ENCODE measurements at regions not wholly inside any gene's neighbourhood (a gene's known extent, or its start where the extent isn't known, plus 50 kb on each side); places are given as distances from the start of the nearest gene placed in this dataset.

DNA sequence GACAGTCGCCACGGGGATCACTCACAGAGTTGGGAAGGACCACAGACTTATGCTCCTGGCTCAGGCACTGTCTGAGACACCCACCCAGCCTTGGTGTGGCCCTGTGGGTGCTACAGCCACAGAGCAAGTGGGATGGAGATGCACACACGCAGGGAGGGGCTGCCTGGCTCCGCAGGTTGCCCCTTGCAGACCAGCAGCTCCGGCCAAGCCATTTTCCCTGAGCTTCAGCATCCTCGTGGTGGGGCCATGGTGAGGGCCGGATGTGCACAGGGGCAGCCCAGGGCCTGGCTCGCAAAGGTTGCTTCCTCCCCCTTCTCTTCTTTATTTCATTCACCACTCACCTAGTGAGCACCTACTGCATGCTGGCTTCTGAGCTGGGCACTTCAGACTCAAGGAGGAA lies 55.4 kb upstream of the GRIP2 start:
- Histone ChIP-seq H4K20me1 (ENCODE audit: insufficient read depth, low read length) (no peaks in the 10 kb centered on the region), H3K4me3 (ENCODE audit: insufficient read depth, low read depth, low read length) (no peak overlapping the region), H2BK120ac (ENCODE audit: low read depth, low read length) (no peak overlapping the region), H3K14ac (replicated peaks; ENCODE audit: low read depth, low read length) (no peak overlapping the region), H3K4ac (ENCODE audit: low read depth, low read length) (no peak overlapping the region), H3K18ac (ENCODE audit: low read depth, low read length) (no peak overlapping the region), H3K9ac (ENCODE audit: low read depth, low read length) (no peak overlapping the region), H3K27ac (ENCODE audit: insufficient read depth, low read length) (no peak overlapping the region), H2AFZ (replicated peaks; ENCODE audit: low read length, poor library complexity) (no peak overlapping the region), H3K36me3 (ENCODE audit: control insufficient read depth, insufficient read depth, low read length) (no peaks in the 10 kb centered on the region), H3K4me1 (ENCODE audit: control insufficient read depth, insufficient read depth, low read length) (no peaks in the 10 kb centered on the region), H3K56ac (ENCODE audit: extremely low read depth, insufficient read depth, low read length) (no peak overlapping the region), H4K8ac (ENCODE audit: low read depth in 2 of 2, low read length in 2 of 2) (no peak overlapping the region), H2BK20ac (ENCODE audit: low read depth, low read length) (no peak overlapping the region), H2AK9ac (replicated peaks; ENCODE audit: low read depth, low read length, poor library complexity) (no peak overlapping the region), H3K79me1 (ENCODE audit: low read depth in 1 of 2, low read length in 2 of 2) (no peaks in the 10 kb centered on the region), H2BK5ac (ENCODE audit: low read depth, low read length, poor library complexity, severe bottlenecking) (no peak overlapping the region), H3K9me1 (ENCODE audit: insufficient read depth, low read length) (no peaks in the 10 kb centered on the region), H2AK5ac (ENCODE audit: low read depth, low read length) (no peak overlapping the region), H3K23ac (ENCODE audit: low read depth, low read length) (no peak overlapping the region), H3K4me2 (ENCODE audit: low read depth, low read length) (no peak overlapping the region), H4K91ac (ENCODE audit: insufficient read depth, low read depth, low read length) (no peak overlapping the region), H3K27me3 (ENCODE audit: control insufficient read depth, insufficient read depth, low read length) (peaks cover 14% of the 10 kb centered on the region), H2BK15ac (ENCODE audit: low read depth, low read length) (no peak overlapping the region), H4K5ac (ENCODE audit: low read depth, low read length) (no peak overlapping the region), H3K9me3 (ENCODE audit: control insufficient read depth, insufficient read depth, low read length) (no peaks in the 10 kb centered on the region)
- DNase-seq: no peak
- intact Hi-C loops (cut with micrococcal nuclease) (no loop called here), dilution Hi-C loops (cut with HindIII; ENCODE audit: low sequenced_read_pairs, unreplicated experiment) (no loop called here), in situ Hi-C loops (cut with MboI; ENCODE audit: low sequenced_read_pairs) (no loop called here)
- TF ChIP-seq FOS (IDR thresholded peaks at IDR 0.05; ENCODE audit: low read depth, low read length) (no peak), BHLHE40 (IDR thresholded peaks at IDR 0.05; ENCODE audit: low read depth, low read length) (no peak), CEBPB (IDR thresholded peaks at IDR 0.05; ENCODE audit: low read depth, low read length) (no peak)
- TF ChIP-seq, protein P1, sequence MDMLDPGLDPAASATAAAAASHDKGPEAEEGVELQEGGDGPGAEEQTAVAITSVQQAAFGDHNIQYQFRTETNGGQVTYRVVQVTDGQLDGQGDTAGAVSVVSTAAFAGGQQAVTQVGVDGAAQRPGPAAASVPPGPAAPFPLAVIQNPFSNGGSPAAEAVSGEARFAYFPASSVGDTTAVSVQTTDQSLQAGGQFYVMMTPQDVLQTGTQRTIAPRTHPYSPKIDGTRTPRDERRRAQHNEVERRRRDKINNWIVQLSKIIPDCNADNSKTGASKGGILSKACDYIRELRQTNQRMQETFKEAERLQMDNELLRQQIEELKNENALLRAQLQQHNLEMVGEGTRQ (IDR thresholded peaks at IDR 0.05; ENCODE audit: low read depth, low read length): no peak
- CTCF ChIA-PET: no interaction called here
- no peak for ATAC-seq (ENCODE audit: low read depth)
- POLR2A ChIA-PET (ENCODE audit: unreplicated experiment): no interaction called here
- BruUV-seq (replicated peaks): no TSS peak
- 78% methylated on average over 3 of the region's 8 CpGs; no CpG with 5 or more reads in 1 of the 2 experiments for WGBS, 2 experiments (ENCODE audit: extremely low coverage in 2 of 2, insufficient read length in 1 of 2)

Measured in IMR-90 (cell line).